GM23338 (cell line): ENCODE measurements at regions not wholly inside any gene's neighbourhood (a gene's known extent, or its start where the extent isn't known, plus 50 kb on each side); places are given as distances from the start of the nearest gene placed in this dataset.

Experiments used
- ATAC-seq: fragments of 200-7000 bp; cut with Tn5 transposase; 3 replicates; pipeline ENCODE4 v1.9.1; 2020
- DNase-seq: peaks from one replicate; pipeline ENCODE4 v3.0.0-alpha.2; 2015; ENCODE audit warnings: low spot score
- H2AFZ ChIP-seq: fragments of 200-600 bp; sonication (generic); 2 replicates; pipeline ENCODE4 v1.8.0; 2016; ENCODE audit warnings: antibody characterized with exemption, mild to moderate bottlenecking, moderate library complexity
- H3F3A ChIP-seq: fragments of 200-600 bp; sonication (generic); replicated peaks from 2 replicates; pipeline ENCODE4 v1.8.0; 2017; ENCODE audit warnings: antibody characterized with exemption, mixed run types, low read depth
- H3K27ac ChIP-seq: fragments of 200-600 bp; sonication (generic); 2 replicates; pipeline ENCODE4 v1.6.1; 2016; ENCODE audit warnings: low read depth
- H3K27me3 ChIP-seq: fragments of 200-600 bp; sonication (generic); 2 replicates; pipeline ENCODE4 v1.8.0; 2016; ENCODE audit warnings: mild to moderate bottlenecking, mixed run types, moderate library complexity; ENCODE audit not compliant: insufficient read depth
- H3K36me3 ChIP-seq: fragments of 200-600 bp; sonication (generic); 2 replicates; pipeline ENCODE4 v1.8.0; 2016; ENCODE audit warnings: mild to moderate bottlenecking; ENCODE audit not compliant: insufficient read depth
- H3K4me1 ChIP-seq: fragments of 200-600 bp; sonication (generic); 2 replicates; pipeline ENCODE4 v1.8.0; 2016; ENCODE audit warnings: mild to moderate bottlenecking, moderate library complexity; ENCODE audit not compliant: insufficient read depth
- H3K4me2 ChIP-seq: fragments of 200-600 bp; sonication (generic); 2 replicates; pipeline ENCODE4 v1.7.1; 2017; ENCODE audit warnings: mixed run types
- H3K4me3 ChIP-seq: fragments of 200-600 bp; sonication (generic); 2 replicates; pipeline ENCODE4 v1.6.1; 2016; ENCODE audit warnings: mixed run types
- H3K79me2 ChIP-seq: fragments of 200-600 bp; sonication (generic); replicated peaks from 2 replicates; pipeline ENCODE4 v1.8.0; 2017; ENCODE audit warnings: mild to moderate bottlenecking; ENCODE audit not compliant: insufficient read depth
- H3K9me2 ChIP-seq: fragments of 200-600 bp; sonication (generic); 2 replicates; pipeline ENCODE4 v1.8.0; 2017; ENCODE audit not compliant: insufficient read depth
- H4K20me1 ChIP-seq: fragments of 200-600 bp; sonication (generic); replicated peaks from 2 replicates; pipeline ENCODE4 v1.8.0; 2017; ENCODE audit warnings: mild to moderate bottlenecking; ENCODE audit not compliant: insufficient read depth
- H3K27ac Mint-ChIP-seq: 2 replicates; pipeline ENCODE4 v1.8.0; 2020; ENCODE audit warnings: inconsistent platforms, mild to moderate bottlenecking, moderate library complexity, mixed read lengths
- H3K27me3 Mint-ChIP-seq: 3 replicates; pipeline ENCODE4 v1.8.0; 2022; ENCODE audit warnings: low read depth, mild to moderate bottlenecking, moderate library complexity, mixed read lengths, inconsistent platforms; ENCODE audit not compliant: insufficient read depth, poor library complexity
- H3K36me3 Mint-ChIP-seq: 3 replicates; pipeline ENCODE4 v1.8.0; 2021; ENCODE audit warnings: low read depth, mild to moderate bottlenecking, inconsistent platforms, moderate library complexity, mixed read lengths
- H3K4me1 Mint-ChIP-seq: 3 replicates; pipeline ENCODE4 v1.8.0; 2020; ENCODE audit warnings: mild to moderate bottlenecking, inconsistent platforms, mixed read lengths
- H3K4me3 Mint-ChIP-seq: 3 replicates; pipeline ENCODE4 v1.8.0; 2021; ENCODE audit warnings: moderate library complexity, mild to moderate bottlenecking, inconsistent platforms, mixed read lengths
- H3K9me3 Mint-ChIP-seq: 3 replicates; pipeline ENCODE4 v1.8.0; 2020; ENCODE audit warnings: moderate library complexity, mild to moderate bottlenecking, inconsistent platforms, mixed read lengths
- CREB1 ChIP-seq: fragments of 250-450 bp; sonication (Bioruptor Pico); IDR thresholded peaks from 2 replicates; pipeline ENCODE4 v1.5.0; 2020; ENCODE audit warnings: low read depth, mild to moderate bottlenecking, moderate library complexity
- CTCF ChIP-seq, 2 experiments: fragments of 200-600 bp in 1 of 2; sonication (generic) in 1 of 2; conservative IDR thresholded peaks; 2 replicates each; pipeline versions ENCODE4 v1.5.1 to v1.6.1; 2016 to 2017; ENCODE audit warnings: antibody characterized with exemption in 2 of 2, low read depth in 2 of 2, mild to moderate bottlenecking in 2 of 2, moderate library complexity in 1 of 2
- EZH2phosphoT487 ChIP-seq: fragments of 200-600 bp; sonication (generic); IDR thresholded peaks from one replicate; pipeline ENCODE4 v1.8.1; 2018; ENCODE audit warnings: antibody characterized with exemption; ENCODE audit not compliant: unreplicated experiment
- NANOG ChIP-seq: IDR thresholded peaks from 2 replicates; pipeline ENCODE4 v1.6.1; 2016; ENCODE audit warnings: antibody characterized with exemption, borderline replicate concordance
- POLR2AphosphoS5 ChIP-seq: IDR thresholded peaks from 2 replicates; pipeline ENCODE4 v1.6.1; 2016; ENCODE audit warnings: antibody characterized with exemption, low read depth
- REST ChIP-seq: IDR thresholded peaks from one replicate; pipeline ENCODE4 v1.6.1; 2018; ENCODE audit warnings: antibody characterized with exemption; ENCODE audit not compliant: unreplicated experiment
- ZNF114 ChIP-seq: fragments of 250-450 bp; sonication (Bioruptor Pico); IDR thresholded peaks from 2 replicates; pipeline ENCODE4 v1.5.0; 2020; ENCODE audit warnings: mild to moderate bottlenecking, moderate library complexity
- ZNF331 ChIP-seq: fragments of 250-450 bp; sonication (Bioruptor Pico); IDR thresholded peaks from 2 replicates; pipeline ENCODE4 v1.5.0; 2020; ENCODE audit warnings: low read depth, mild to moderate bottlenecking, moderate library complexity
- ZNF462 ChIP-seq: fragments of 250-450 bp; sonication (Bioruptor Pico); IDR thresholded peaks from 2 replicates; pipeline ENCODE4 v1.5.0; 2020; ENCODE audit warnings: mild to moderate bottlenecking, moderate library complexity

- no peak overlapping the region for H3K4me3 Mint-ChIP-seq
- no peak overlapping the region for H3K27ac ChIP-seq
- no peaks in the 10 kb centered on the region for H3K36me3 Mint-ChIP-seq
- no peak for ATAC-seq
- no peaks in the 10 kb centered on the region for H3F3A ChIP-seq
- no peaks in the 10 kb centered on the region for H3K27me3 ChIP-seq
- no peak overlapping the region for H2AFZ ChIP-seq
- no peaks in the 10 kb centered on the region for H3K4me1 ChIP-seq
- H3K9me2 ChIP-seq = peaks cover 13% of the 10 kb centered on the region
- TF ChIP-seq CREB1 (CRISPR knock-in tag) (no peak), POLR2AphosphoS5 (no peak), EZH2phosphoT487 (no peak), CTCF (conservative IDR thresholded peaks at IDR 0.05; ENCODE audit: low read depth in 2 of 2) (no peak), REST (no peak), ZNF331 (CRISPR knock-in tag) (no peak), NANOG (no peak)
- no peaks in the 10 kb centered on the region for H3K79me2 ChIP-seq
- H3K4me2 ChIP-seq = no peak overlapping the region
- no peak for DNase-seq
- H3K4me1 Mint-ChIP-seq = peaks cover 10% of the 10 kb centered on the region
- H3K36me3 ChIP-seq = no peaks in the 10 kb centered on the region
- H4K20me1 ChIP-seq = no peaks in the 10 kb centered on the region
- H3K27me3 Mint-ChIP-seq = peaks cover 6% of the 10 kb centered on the region
- H3K27ac Mint-ChIP-seq = no peak overlapping the region
- H3K9me3 Mint-ChIP-seq = no peaks in the 10 kb centered on the region
- H3K4me3 ChIP-seq = no peak overlapping the region
Measured at GRCh38 chr11:134905517-134905916, 493.5 kb upstream of the B3GAT1 start.

GRCh38 chr11:134904103-134904790, 492.2 kb upstream of the B3GAT1 start:
- no peak overlapping the region for H3K27ac ChIP-seq
- H3K9me2 ChIP-seq = peaks cover 3% of the 10 kb centered on the region; the same call in 1 of the 2 replicates
- H4K20me1 ChIP-seq = no peaks in the 10 kb centered on the region
- H3F3A ChIP-seq = no peaks in the 10 kb centered on the region
- H3K36me3 ChIP-seq = no peaks in the 10 kb centered on the region
- no peaks in the 10 kb centered on the region for H3K27me3 ChIP-seq
- Mint-ChIP-seq H3K9me3 (no peaks in the 10 kb centered on the region), H3K36me3 (no peaks in the 10 kb centered on the region), H3K27me3 (peaks cover 6% of the 10 kb centered on the region), H3K27ac (no peak overlapping the region), H3K4me3 (no peak overlapping the region), H3K4me1 (peaks cover 10% of the 10 kb centered on the region)
- no peak overlapping the region for H3K4me2 ChIP-seq
- no peaks in the 10 kb centered on the region for H3K79me2 ChIP-seq
- no peaks in the 10 kb centered on the region for H3K4me1 ChIP-seq
- no peak for DNase-seq
- ATAC-seq = no peak
- no peak overlapping the region for H2AFZ ChIP-seq
- no peak overlapping the region for H3K4me3 ChIP-seq
- no peak for TF ChIP-seq ZNF114 (CRISPR knock-in tag)
- no peak for TF ChIP-seq ZNF462 (CRISPR knock-in tag)
